ENCODE measurements at regions not wholly inside any gene's neighbourhood (a gene's known extent, or its start where the extent isn't known, plus 50 kb on each side); places are given as distances from the start of the nearest gene placed in this dataset.

GRCh38 chr18:39635192-39635591 is 2069.6 kb upstream of the CELF4 start:
- H4K20me1 ChIP-seq (ENCODE audit: low read depth, low read length) = no peaks in the 10 kb centered on the region
- TF ChIP-seq, protein P1, sequence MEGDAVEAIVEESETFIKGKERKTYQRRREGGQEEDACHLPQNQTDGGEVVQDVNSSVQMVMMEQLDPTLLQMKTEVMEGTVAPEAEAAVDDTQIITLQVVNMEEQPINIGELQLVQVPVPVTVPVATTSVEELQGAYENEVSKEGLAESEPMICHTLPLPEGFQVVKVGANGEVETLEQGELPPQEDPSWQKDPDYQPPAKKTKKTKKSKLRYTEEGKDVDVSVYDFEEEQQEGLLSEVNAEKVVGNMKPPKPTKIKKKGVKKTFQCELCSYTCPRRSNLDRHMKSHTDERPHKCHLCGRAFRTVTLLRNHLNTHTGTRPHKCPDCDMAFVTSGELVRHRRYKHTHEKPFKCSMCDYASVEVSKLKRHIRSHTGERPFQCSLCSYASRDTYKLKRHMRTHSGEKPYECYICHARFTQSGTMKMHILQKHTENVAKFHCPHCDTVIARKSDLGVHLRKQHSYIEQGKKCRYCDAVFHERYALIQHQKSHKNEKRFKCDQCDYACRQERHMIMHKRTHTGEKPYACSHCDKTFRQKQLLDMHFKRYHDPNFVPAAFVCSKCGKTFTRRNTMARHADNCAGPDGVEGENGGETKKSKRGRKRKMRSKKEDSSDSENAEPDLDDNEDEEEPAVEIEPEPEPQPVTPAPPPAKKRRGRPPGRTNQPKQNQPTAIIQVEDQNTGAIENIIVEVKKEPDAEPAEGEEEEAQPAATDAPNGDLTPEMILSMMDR (IDR thresholded peaks at IDR 0.05; ENCODE audit: insufficient read depth, low read length, poor library complexity, severe bottlenecking) = no peak
- no peak for TF ChIP-seq EZH2phosphoT487 (conservative IDR thresholded peaks at IDR 0.05; ENCODE audit: low read length)
- H3K36me3 ChIP-seq (ENCODE audit: low read length) = no peaks in the 10 kb centered on the region
- no peaks in the 10 kb centered on the region for H3F3A ChIP-seq (ENCODE audit: insufficient read depth)
- no peaks in the 10 kb centered on the region for H3K27me3 ChIP-seq (ENCODE audit: low read length)
- H3K9me3 ChIP-seq (ENCODE audit: insufficient read depth, low read length) = 0 out of 2 replicates have a peak, but pooled peaks cover 3% of the 10 kb centered on the region
- H3K4me3 ChIP-seq (ENCODE audit: insufficient read depth, low read length, poor library complexity, severe bottlenecking) = no peak overlapping the region
- no peak overlapping the region for H3K9ac ChIP-seq (ENCODE audit: low read length)
- H3K79me2 ChIP-seq (ENCODE audit: insufficient read depth, low read length) = no peaks in the 10 kb centered on the region
- H3K9me2 ChIP-seq (replicated peaks; ENCODE audit: insufficient read depth, low read length) = no peaks in the 10 kb centered on the region
- H3K4me2 ChIP-seq (ENCODE audit: low read depth, low read length, poor library complexity, severe bottlenecking) = no peak overlapping the region
- H2AFZ ChIP-seq (ENCODE audit: low read depth, low read length, severe bottlenecking) = no peak overlapping the region
- no peak overlapping the region for H3K27ac ChIP-seq (ENCODE audit: low read depth, low read length)

GRCh38 chr18:39627936-39628335 is 2062.3 kb upstream of the CELF4 start:
- TF ChIP-seq, protein P1 (IDR thresholded peaks at IDR 0.05; ENCODE audit: insufficient read depth, low read length, poor library complexity, severe bottlenecking) = no peak
- TF ChIP-seq EZH2phosphoT487 (conservative IDR thresholded peaks at IDR 0.05; ENCODE audit: low read length) = no peak

GRCh38 chr18:39624961-39625360 is 2059.4 kb upstream of the CELF4 start:
- Histone ChIP-seq H3K27ac (ENCODE audit: low read depth, low read length) (no peak overlapping the region), H3K27me3 (ENCODE audit: low read length) (no peaks in the 10 kb centered on the region), H3K9ac (ENCODE audit: low read length) (no peak overlapping the region), H3K79me2 (ENCODE audit: insufficient read depth, low read length) (no peaks in the 10 kb centered on the region), H3K9me3 (ENCODE audit: insufficient read depth, low read length) (no peaks in the 10 kb centered on the region), H3K36me3 (ENCODE audit: low read length) (no peaks in the 10 kb centered on the region), H3F3A (ENCODE audit: insufficient read depth) (no peaks in the 10 kb centered on the region), H3K9me2 (replicated peaks; ENCODE audit: insufficient read depth, low read length) (no peaks in the 10 kb centered on the region), H2AFZ (ENCODE audit: low read depth, low read length, severe bottlenecking) (no peak overlapping the region), H3K4me3 (ENCODE audit: insufficient read depth, low read length, poor library complexity, severe bottlenecking) (no peak overlapping the region), H3K4me2 (ENCODE audit: low read depth, low read length, poor library complexity, severe bottlenecking) (no peak overlapping the region), H4K20me1 (ENCODE audit: low read depth, low read length) (no peaks in the 10 kb centered on the region)
- TF ChIP-seq EZH2phosphoT487 (conservative IDR thresholded peaks at IDR 0.05; ENCODE audit: low read length) = no peak
- TF ChIP-seq, protein P1 (IDR thresholded peaks at IDR 0.05; ENCODE audit: insufficient read depth, low read length, poor library complexity, severe bottlenecking) = no peak

More at GRCh38 chr18:39627936-39628335, 2062.3 kb upstream of the CELF4 start:
- Histone ChIP-seq H3K79me2 (ENCODE audit: insufficient read depth, low read length) (no peaks in the 10 kb centered on the region), H3F3A (ENCODE audit: insufficient read depth) (no peaks in the 10 kb centered on the region), H3K36me3 (ENCODE audit: low read length) (no peaks in the 10 kb centered on the region), H3K9me3 (ENCODE audit: insufficient read depth, low read length) (no peaks in the 10 kb centered on the region), H3K4me2 (ENCODE audit: low read depth, low read length, poor library complexity, severe bottlenecking) (no peak overlapping the region), H3K4me3 (ENCODE audit: insufficient read depth, low read length, poor library complexity, severe bottlenecking) (no peak overlapping the region), H2AFZ (ENCODE audit: low read depth, low read length, severe bottlenecking) (no peak overlapping the region), H3K9me2 (replicated peaks; ENCODE audit: insufficient read depth, low read length) (no peaks in the 10 kb centered on the region), H3K27ac (ENCODE audit: low read depth, low read length) (no peak overlapping the region), H4K20me1 (ENCODE audit: low read depth, low read length) (no peaks in the 10 kb centered on the region), H3K9ac (ENCODE audit: low read length) (no peak overlapping the region), H3K27me3 (ENCODE audit: low read length) (no peaks in the 10 kb centered on the region)

All from SU-DHL-6 (cell line).